ENCODE measurements at regions not wholly inside any gene's neighbourhood (a gene's known extent, or its start where the extent isn't known, plus 50 kb on each side); places are given as distances from the start of the nearest gene placed in this dataset.
A peak's percentile ranks its signal among the peaks of the same experiment; 100 is the strongest.
"Not testable (repeated sequence)": the region's sequence is repeated elsewhere in the genome, so short reads cannot be mapped to it uniquely, and the experiment has no call there.

- FAIRE-seq: no peak
These were observed 88.9 kb upstream of the WAC start for GRCh38 chr10:28444031-28444430.

GRCh38 chr10:28445516-28445915 lies 87.4 kb upstream of the WAC start:
- no peak for TF ChIP-seq CTCF (IDR thresholded peaks at IDR 0.05; ENCODE audit: insufficient read depth, missing control alignments)
- FAIRE-seq: no peak
- no peak for DNase-seq (ENCODE audit: insufficient read length, low spot score)

More at GRCh38 chr10:28444031-28444430, 88.9 kb upstream of the WAC start:
- no peak for DNase-seq (ENCODE audit: insufficient read length, low spot score)
- TF ChIP-seq CTCF (IDR thresholded peaks at IDR 0.05; ENCODE audit: insufficient read depth, missing control alignments): no peak

- no peak for TF ChIP-seq CTCF (IDR thresholded peaks at IDR 0.05; ENCODE audit: insufficient read depth, missing control alignments)
- FAIRE-seq (no peak), DNase-seq (ENCODE audit: insufficient read length, low spot score) (no peak)
These were observed 83.5 kb upstream of the WAC start for GRCh38 chr10:28449382-28449781.

- DNase-seq (ENCODE audit: insufficient read length, low spot score) (no peak), FAIRE-seq (no peak)
- no peak for TF ChIP-seq CTCF (IDR thresholded peaks at IDR 0.05; ENCODE audit: insufficient read depth, missing control alignments)
These were observed 83.0 kb upstream of the WAC start for GRCh38 chr10:28449926-28450325.

- FAIRE-seq (peak; percentile 16), DNase-seq (ENCODE audit: insufficient read length, low spot score) (no peak)
- TF ChIP-seq CTCF (IDR thresholded peaks at IDR 0.05; ENCODE audit: insufficient read depth, missing control alignments): no peak
These were observed 79.0 kb upstream of the WAC start for GRCh38 chr10:28453926-28454325.

GRCh38 chr10:28457110-28457509 lies 75.8 kb upstream of the WAC start:
- no peak for FAIRE-seq
- TF ChIP-seq CTCF (IDR thresholded peaks at IDR 0.05; ENCODE audit: insufficient read depth, missing control alignments): no peak
- no peak for DNase-seq (ENCODE audit: insufficient read length, low spot score)

- DNase-seq (ENCODE audit: insufficient read length, low spot score); FAIRE-seq: not testable (repeated sequence)
These were observed 75.0 kb upstream of the WAC start for GRCh38 chr10:28457873-28458272.
